Astrocyte (in vitro differentiated cells and primary cell): ENCODE measurements at regions not wholly inside any gene's neighbourhood (a gene's known extent, or its start where the extent isn't known, plus 50 kb on each side); places are given as distances from the start of the nearest gene placed in this dataset.

Source experiments
- DNase-seq: peaks from one replicate; pipeline ENCODE4 v3.0.0-alpha.2; 2010; ENCODE audit warnings: low read depth
- FAIRE-seq: peaks from 2 replicates; lab custom pipeline; 2011; peaks lifted over from hg19 to GRCh38; lab: Jason Lieb, UNC
- H2AFZ ChIP-seq: 2 replicates; pipeline ENCODE4 v1.6.0; 2012; ENCODE audit warnings: low read depth, low read length, inconsistent platforms
- H3K27ac ChIP-seq: 2 replicates; pipeline ENCODE4 v1.5.1; 2011; ENCODE audit warnings: low read depth, low read length, inconsistent platforms
- H3K27me3 ChIP-seq: 2 replicates; pipeline ENCODE4 v1.6.0; 2011; ENCODE audit warnings: low read length, inconsistent platforms; ENCODE audit not compliant: insufficient read depth
- H3K36me3 ChIP-seq: 2 replicates; pipeline ENCODE4 v1.5.1; 2011; ENCODE audit warnings: low read length, inconsistent platforms; ENCODE audit not compliant: insufficient read depth
- H3K4me1 ChIP-seq: 2 replicates; pipeline ENCODE4 v1.5.1; 2011; ENCODE audit warnings: low read length, inconsistent platforms; ENCODE audit not compliant: insufficient read depth
- H3K4me2 ChIP-seq: 2 replicates; pipeline ENCODE4 v1.6.0; 2012; ENCODE audit warnings: low read length, inconsistent platforms
- H3K4me3 ChIP-seq: 2 replicates; pipeline ENCODE4 v1.5.1; 2011; ENCODE audit warnings: low read depth, mild to moderate bottlenecking, low read length, inconsistent platforms; ENCODE audit not compliant: insufficient read depth
- H3K79me2 ChIP-seq: 2 replicates; pipeline ENCODE4 v1.6.0; 2012; ENCODE audit warnings: mild to moderate bottlenecking, low read length, inconsistent platforms; ENCODE audit not compliant: insufficient read depth
- H3K9ac ChIP-seq: 2 replicates; pipeline ENCODE4 v1.6.0; 2012; ENCODE audit warnings: mild to moderate bottlenecking, low read length, inconsistent platforms
- H3K9me3 ChIP-seq: 2 replicates; pipeline ENCODE4 v1.5.1; 2012; ENCODE audit warnings: low read depth, mild to moderate bottlenecking, low read length, inconsistent platforms; ENCODE audit not compliant: insufficient read depth
- H4K20me1 ChIP-seq: 2 replicates; pipeline ENCODE4 v1.6.0; 2012; ENCODE audit warnings: low read length, inconsistent platforms; ENCODE audit not compliant: insufficient read depth
- H3K27ac Mint-ChIP-seq: one replicate; pipeline ENCODE4 v1.8.0; 2021; ENCODE audit warnings: mild to moderate bottlenecking, mixed read lengths; ENCODE audit not compliant: unreplicated experiment
- H3K27me3 Mint-ChIP-seq: one replicate; pipeline ENCODE4 v1.8.0; 2021; ENCODE audit warnings: low read depth, mixed read lengths; ENCODE audit not compliant: unreplicated experiment
- H3K36me3 Mint-ChIP-seq: one replicate; pipeline ENCODE4 v1.8.0; 2021; ENCODE audit warnings: low read depth, mixed read lengths; ENCODE audit not compliant: unreplicated experiment
- H3K4me1 Mint-ChIP-seq: one replicate; pipeline ENCODE4 v1.8.0; 2021; ENCODE audit warnings: low read depth, mixed read lengths; ENCODE audit not compliant: unreplicated experiment
- H3K4me3 Mint-ChIP-seq: one replicate; pipeline ENCODE4 v1.8.0; 2021; ENCODE audit warnings: mild to moderate bottlenecking, moderate library complexity, mixed read lengths; ENCODE audit not compliant: unreplicated experiment
- H3K9me3 Mint-ChIP-seq: one replicate; pipeline ENCODE4 v1.8.0; 2021; ENCODE audit warnings: mild to moderate bottlenecking, mixed read lengths; ENCODE audit not compliant: unreplicated experiment
- EZH2 ChIP-seq: IDR thresholded peaks from 2 replicates; pipeline ENCODE4 v1.6.1; 2012; ENCODE audit warnings: mild to moderate bottlenecking, low read length, inconsistent platforms; ENCODE audit not compliant: insufficient read depth
- TF ChIP-seq, protein P1 (sequence below): IDR thresholded peaks from 2 replicates; pipeline ENCODE4 v1.5.1; 2011; ENCODE audit warnings: low read depth, mild to moderate bottlenecking, inconsistent platforms, low read length, moderate library complexity; ENCODE audit not compliant: insufficient read depth

DNA sequence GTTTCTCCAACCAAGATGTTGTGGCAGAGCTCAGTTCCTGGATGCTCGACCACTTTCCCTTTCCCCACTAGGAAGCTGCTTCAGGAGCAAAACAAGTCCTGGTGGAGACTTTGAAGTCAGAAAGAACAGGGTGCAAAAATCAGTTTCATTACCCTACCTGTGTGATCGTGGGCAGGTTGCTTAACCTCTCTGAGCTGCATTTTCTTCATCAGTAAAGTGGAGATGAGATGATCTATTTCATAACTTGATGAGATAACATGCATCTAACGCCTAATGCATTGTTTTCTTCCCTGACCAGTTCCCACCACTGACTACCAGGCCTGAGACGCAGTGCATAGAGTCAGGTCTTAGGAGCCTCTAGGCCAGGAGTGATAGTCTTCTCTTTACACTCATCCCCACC is 470.0 kb downstream of the SOX6 start:
- TF ChIP-seq EZH2: no peak
- TF ChIP-seq, protein P1, sequence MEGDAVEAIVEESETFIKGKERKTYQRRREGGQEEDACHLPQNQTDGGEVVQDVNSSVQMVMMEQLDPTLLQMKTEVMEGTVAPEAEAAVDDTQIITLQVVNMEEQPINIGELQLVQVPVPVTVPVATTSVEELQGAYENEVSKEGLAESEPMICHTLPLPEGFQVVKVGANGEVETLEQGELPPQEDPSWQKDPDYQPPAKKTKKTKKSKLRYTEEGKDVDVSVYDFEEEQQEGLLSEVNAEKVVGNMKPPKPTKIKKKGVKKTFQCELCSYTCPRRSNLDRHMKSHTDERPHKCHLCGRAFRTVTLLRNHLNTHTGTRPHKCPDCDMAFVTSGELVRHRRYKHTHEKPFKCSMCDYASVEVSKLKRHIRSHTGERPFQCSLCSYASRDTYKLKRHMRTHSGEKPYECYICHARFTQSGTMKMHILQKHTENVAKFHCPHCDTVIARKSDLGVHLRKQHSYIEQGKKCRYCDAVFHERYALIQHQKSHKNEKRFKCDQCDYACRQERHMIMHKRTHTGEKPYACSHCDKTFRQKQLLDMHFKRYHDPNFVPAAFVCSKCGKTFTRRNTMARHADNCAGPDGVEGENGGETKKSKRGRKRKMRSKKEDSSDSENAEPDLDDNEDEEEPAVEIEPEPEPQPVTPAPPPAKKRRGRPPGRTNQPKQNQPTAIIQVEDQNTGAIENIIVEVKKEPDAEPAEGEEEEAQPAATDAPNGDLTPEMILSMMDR: no peak
- Mint-ChIP-seq H3K9me3 (no peaks in the 10 kb centered on the region), H3K36me3 (no peaks in the 10 kb centered on the region), H3K4me1 (peaks cover 32% of the 10 kb centered on the region), H3K27ac (peak overlapping the region; percentile 75), H3K4me3 (no peak overlapping the region), H3K27me3 (peaks cover 23% of the 10 kb centered on the region)
- H2AFZ ChIP-seq: no peak overlapping the region
- peaks cover 5% of the 10 kb centered on the region for H3K27me3 ChIP-seq
- H3K4me3 ChIP-seq: no peak overlapping the region
- no peak overlapping the region for H3K9ac ChIP-seq
- H3K4me1 ChIP-seq: peaks cover 30% of the 10 kb centered on the region
- H3K4me2 ChIP-seq: peak overlapping the region; percentile 59
- H4K20me1 ChIP-seq: no peaks in the 10 kb centered on the region
- no peaks in the 10 kb centered on the region for H3K36me3 ChIP-seq
- H3K27ac ChIP-seq: peak overlapping the region; percentile 59
- DNase-seq (no peak), FAIRE-seq (no peak)
- H3K9me3 ChIP-seq: no peaks in the 10 kb centered on the region
- no peaks in the 10 kb centered on the region for H3K79me2 ChIP-seq

DNA sequence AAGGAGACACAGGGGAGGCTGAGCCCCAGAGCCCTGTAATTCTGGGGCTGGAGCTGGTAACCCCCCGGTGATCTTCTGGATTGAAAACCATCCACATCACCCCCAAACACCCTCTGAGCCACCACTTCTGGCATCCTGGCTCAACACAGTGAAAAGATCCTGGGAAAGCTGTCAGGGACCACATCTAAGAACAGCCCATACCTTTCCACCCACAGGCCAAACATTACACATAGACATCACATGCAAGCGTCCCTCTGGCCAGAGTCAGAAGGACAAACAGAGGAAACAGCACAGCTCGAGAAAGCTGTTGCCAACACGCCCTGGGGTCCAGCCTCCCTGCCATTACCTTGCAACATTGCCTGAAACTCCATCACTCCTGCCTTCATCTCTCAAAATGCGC is 469.5 kb downstream of the SOX6 start:
- Histone ChIP-seq H4K20me1 (no peaks in the 10 kb centered on the region), H3K27me3 (peaks cover 5% of the 10 kb centered on the region), H3K27ac (peak overlapping the region; percentile 59), H3K4me3 (no peak overlapping the region), H3K4me1 (peaks cover 30% of the 10 kb centered on the region), H3K9me3 (no peaks in the 10 kb centered on the region), H3K9ac (peak overlapping the region; percentile 8), H3K79me2 (no peaks in the 10 kb centered on the region), H3K36me3 (no peaks in the 10 kb centered on the region), H3K4me2 (peak overlapping the region; percentile 59), H2AFZ (no peak overlapping the region)
- H3K27ac Mint-ChIP-seq: peak overlapping the region; percentile 75
- H3K27me3 Mint-ChIP-seq: peaks cover 21% of the 10 kb centered on the region
- FAIRE-seq: no peak
- TF ChIP-seq, protein P1: no peak
- TF ChIP-seq EZH2: no peak
- H3K4me1 Mint-ChIP-seq: peaks cover 32% of the 10 kb centered on the region
- H3K36me3 Mint-ChIP-seq: no peaks in the 10 kb centered on the region
- H3K9me3 Mint-ChIP-seq: no peaks in the 10 kb centered on the region
- H3K4me3 Mint-ChIP-seq: no peak overlapping the region
- DNase-seq: peak; percentile 73

DNA sequence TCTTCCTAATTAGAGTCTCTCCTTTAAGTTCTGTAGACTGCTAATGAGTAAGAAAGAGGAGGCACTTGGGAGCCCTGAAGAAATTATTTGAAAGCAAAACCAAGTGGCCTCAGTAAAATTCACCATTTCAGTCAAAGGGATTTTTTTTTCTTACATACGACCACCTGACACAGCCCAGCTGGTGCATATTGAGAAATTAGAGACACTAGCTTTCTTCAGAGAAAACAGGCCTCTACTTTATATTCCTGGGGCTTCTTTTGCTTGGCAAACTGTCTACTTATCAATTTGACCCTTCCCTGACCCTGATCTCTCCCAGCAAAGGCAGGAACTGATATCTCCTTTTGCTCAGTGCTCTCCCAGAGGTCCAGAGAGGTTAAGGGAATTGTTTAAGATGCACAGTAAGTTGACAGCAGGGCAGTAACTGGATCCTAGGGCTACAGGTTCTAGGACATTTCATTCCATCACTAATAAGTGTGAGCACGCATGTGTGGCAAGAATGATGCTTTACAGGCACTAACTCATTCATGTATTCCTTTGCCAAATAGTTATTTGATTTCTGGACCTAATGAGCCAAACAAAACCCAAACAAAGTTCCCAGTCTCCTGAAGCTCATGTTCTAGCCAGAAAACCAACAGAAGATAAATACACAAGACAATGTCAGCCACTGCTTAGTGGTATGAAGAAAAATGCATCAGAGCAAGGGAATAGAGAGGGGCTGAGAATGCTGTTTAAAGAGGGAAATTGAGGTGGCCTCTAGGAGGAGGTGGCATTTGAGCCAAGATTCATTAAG is 467.6 kb downstream of the SOX6 start:
- no peak for TF ChIP-seq EZH2
- TF ChIP-seq, protein P1: no peak
- H3K36me3 Mint-ChIP-seq: no peaks in the 10 kb centered on the region
- FAIRE-seq (no peak), DNase-seq (peak; percentile 50)
- Histone ChIP-seq H3K36me3 (no peaks in the 10 kb centered on the region), H3K9ac (no peak overlapping the region), H3K4me1 (peaks cover 37% of the 10 kb centered on the region), H3K9me3 (no peaks in the 10 kb centered on the region), H4K20me1 (no peaks in the 10 kb centered on the region), H2AFZ (no peak overlapping the region), H3K79me2 (no peaks in the 10 kb centered on the region), H3K4me2 (no peak overlapping the region), H3K4me3 (no peak overlapping the region), H3K27ac (no peak overlapping the region), H3K27me3 (peaks cover 5% of the 10 kb centered on the region)
- no peaks in the 10 kb centered on the region for H3K9me3 Mint-ChIP-seq
- H3K4me3 Mint-ChIP-seq: no peak overlapping the region
- H3K27ac Mint-ChIP-seq: no peak overlapping the region
- H3K27me3 Mint-ChIP-seq: peaks cover 16% of the 10 kb centered on the region
- peaks cover 41% of the 10 kb centered on the region for H3K4me1 Mint-ChIP-seq
